ENCODE measurements at regions not wholly inside any gene's neighbourhood (a gene's known extent, or its start where the extent isn't known, plus 50 kb on each side); places are given as distances from the start of the nearest gene placed in this dataset.

DNA sequence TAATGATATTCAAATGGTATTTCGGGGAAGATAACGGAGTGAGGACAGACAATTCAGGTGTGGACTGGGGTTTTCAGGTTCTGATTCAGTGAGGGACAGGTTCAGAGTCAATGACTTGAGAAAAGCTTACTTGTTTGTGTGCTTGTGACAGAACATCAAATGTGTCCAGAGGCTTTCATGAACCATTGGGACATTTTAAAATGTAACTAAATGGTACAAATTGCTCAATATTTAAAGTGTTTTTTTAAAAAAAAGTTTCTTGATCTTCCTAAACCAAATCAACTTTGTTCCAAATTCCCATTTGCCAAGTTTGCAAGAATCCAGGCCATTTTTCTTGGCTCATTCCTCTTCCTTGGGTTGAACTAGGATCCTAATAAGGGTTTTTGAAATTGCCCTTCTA is 59.4 kb upstream of the BZW1 start:
- intact Hi-C loops (cut with DNase I, micrococcal nuclease) = no loop called here
- Mint-ChIP-seq H3K27ac (no peak overlapping the region), H3K4me1 (peaks cover 3% of the 10 kb centered on the region), H3K36me3 (ENCODE audit: low read depth) (no peaks in the 10 kb centered on the region), H3K9me3 (ENCODE audit: low read depth) (no peaks in the 10 kb centered on the region), H3K4me3 (no peak overlapping the region), H3K27me3 (peaks cover 12% of the 10 kb centered on the region)
- ATAC-seq (no peak), DNase-seq (no peak)
- CTCF ChIA-PET = interaction anchor here (0.7 to 1.8 kb wide), 4 partner anchors 11 to 82 kb away, joined by 3 to 4 read pairs (median 4); no protein-coding TSS in a partner anchor
- POLR2A ChIA-PET = no interaction called here

DNA sequence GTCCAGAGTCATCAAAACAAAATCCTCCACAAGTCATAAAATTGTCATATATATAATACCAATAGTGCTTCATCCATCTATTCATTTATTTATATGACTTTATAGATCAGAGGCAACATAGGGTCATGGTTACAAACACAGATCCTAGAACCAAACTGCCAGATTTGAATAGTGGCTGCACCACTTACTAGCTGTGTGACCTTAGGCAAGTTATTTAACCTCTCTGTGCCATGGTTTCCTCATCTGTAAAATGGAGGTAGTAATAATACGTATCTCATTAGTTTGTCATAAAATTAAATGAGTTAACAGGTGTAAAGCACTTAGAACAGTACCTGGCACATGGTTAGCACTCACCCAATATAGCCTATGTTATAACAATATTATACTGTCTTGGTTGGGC is 58.9 kb upstream of the BZW1 start:
- Mint-ChIP-seq H3K4me1 (peaks cover 3% of the 10 kb centered on the region), H3K36me3 (ENCODE audit: low read depth) (no peaks in the 10 kb centered on the region), H3K27ac (no peak overlapping the region), H3K4me3 (no peak overlapping the region), H3K27me3 (peaks cover 12% of the 10 kb centered on the region), H3K9me3 (ENCODE audit: low read depth) (no peaks in the 10 kb centered on the region)
- intact Hi-C loops (cut with DNase I, micrococcal nuclease) = no loop called here
- POLR2A ChIA-PET = no interaction called here
- ATAC-seq (no peak), DNase-seq (no peak)
- CTCF ChIA-PET = no interaction called here

DNA sequence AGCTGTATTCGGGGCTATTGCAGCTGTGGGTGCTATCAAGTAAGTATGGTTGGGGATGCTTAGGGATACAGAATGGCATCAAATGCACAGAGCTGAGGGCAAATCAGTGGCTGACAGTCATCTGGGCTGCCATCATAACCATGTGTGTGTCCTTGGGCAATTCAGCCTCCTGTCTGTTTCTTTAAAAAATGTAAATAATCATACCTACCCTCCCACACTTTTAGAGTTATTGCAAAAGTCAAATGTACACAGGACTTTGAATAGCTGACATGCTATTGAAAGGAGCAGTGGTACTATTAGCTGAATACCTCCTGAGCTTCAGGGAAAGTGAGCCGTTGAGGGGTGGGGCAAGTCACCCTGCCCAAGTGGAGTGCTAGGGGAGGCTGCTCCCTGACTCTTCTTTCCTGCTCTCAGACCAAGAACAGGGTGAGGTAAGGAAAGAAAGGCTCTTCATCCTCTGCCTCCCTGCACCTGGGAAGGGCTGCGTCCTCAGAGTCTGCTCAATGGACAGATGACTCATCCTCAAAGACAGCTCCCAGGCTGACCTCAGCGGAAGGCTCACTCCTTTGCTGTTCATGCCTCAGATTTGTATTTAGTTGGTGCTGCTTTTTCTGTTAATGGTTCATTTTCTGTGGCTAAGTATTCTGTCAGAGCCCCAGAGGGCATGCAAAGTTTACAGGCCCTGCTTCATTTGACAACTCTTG is 54.9 kb upstream of the BZW1 start:
- DNase-seq (no peak), ATAC-seq (no peak)
- Mint-ChIP-seq H3K4me1 (peaks cover 3% of the 10 kb centered on the region), H3K4me3 (no peak overlapping the region), H3K9me3 (ENCODE audit: low read depth) (no peaks in the 10 kb centered on the region), H3K27ac (no peak overlapping the region), H3K36me3 (ENCODE audit: low read depth) (no peaks in the 10 kb centered on the region), H3K27me3 (peaks cover 15% of the 10 kb centered on the region)
- POLR2A ChIA-PET = no interaction called here
- CTCF ChIA-PET = interaction anchor here (0.6 kb wide), 1 partner anchor 19 kb away, joined by 6 read pairs; no protein-coding TSS in a partner anchor
- intact Hi-C loops (cut with DNase I, micrococcal nuclease) = no loop called here

DNA sequence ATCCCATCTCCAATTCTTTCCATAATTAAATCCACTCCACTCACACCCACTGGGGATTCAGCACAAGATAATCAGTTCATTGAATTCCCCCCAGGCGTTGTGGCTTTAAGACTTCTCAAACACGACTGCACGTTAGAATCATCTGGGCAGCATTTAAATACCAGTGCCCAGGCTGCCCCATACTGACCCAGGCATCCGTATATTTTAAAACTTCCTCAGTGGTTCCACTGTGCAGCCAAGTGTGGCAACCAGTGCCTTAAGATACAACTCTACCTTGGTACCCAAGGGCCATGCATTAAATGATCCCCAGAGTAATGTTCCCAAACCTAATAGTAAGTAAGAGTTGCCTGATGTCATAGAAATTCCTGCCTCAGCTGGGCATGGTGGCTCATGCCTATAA is 54.3 kb upstream of the BZW1 start:
- ATAC-seq (no peak), DNase-seq (no peak)
- ChIA-PET POLR2A (no interaction called here), CTCF (no interaction called here)
- H3K36me3 Mint-ChIP-seq (ENCODE audit: low read depth) = no peaks in the 10 kb centered on the region
- intact Hi-C loops (cut with DNase I, micrococcal nuclease) = no loop called here
- H3K9me3 Mint-ChIP-seq (ENCODE audit: low read depth) = no peaks in the 10 kb centered on the region
- H3K27me3 Mint-ChIP-seq = peaks cover 11% of the 10 kb centered on the region
- no peak overlapping the region for H3K4me3 Mint-ChIP-seq
- H3K27ac Mint-ChIP-seq = no peak overlapping the region
- H3K4me1 Mint-ChIP-seq = peaks cover 3% of the 10 kb centered on the region

DNA sequence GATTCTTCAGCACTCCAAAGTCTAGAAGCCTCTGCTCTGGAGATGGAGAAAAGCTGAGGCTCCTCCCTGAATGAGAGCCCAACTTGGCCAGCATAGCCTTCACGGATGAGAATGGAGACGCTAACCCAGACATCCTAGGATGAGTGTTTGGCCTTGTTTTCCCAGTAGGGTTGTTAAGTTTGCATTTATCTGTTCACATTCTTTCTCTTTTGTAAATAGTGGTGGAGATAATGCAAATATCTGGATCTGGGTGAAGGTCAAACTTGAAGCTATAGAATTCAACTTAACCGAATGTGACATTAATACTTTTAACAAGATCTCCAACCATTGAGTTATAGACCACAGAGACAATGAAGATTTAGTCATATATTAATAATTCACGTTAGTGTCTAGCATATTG is 53.4 kb upstream of the BZW1 start:
- Mint-ChIP-seq H3K36me3 (ENCODE audit: low read depth) (no peaks in the 10 kb centered on the region), H3K4me1 (peaks cover 7% of the 10 kb centered on the region), H3K27ac (no peak overlapping the region), H3K4me3 (no peak overlapping the region), H3K9me3 (ENCODE audit: low read depth) (no peaks in the 10 kb centered on the region), H3K27me3 (peaks cover 11% of the 10 kb centered on the region)
- ChIA-PET CTCF (interaction anchor here (0.7 kb wide), 1 partner anchor 107 kb away, joined by 4 read pairs; no protein-coding TSS in a partner anchor), POLR2A (no interaction called here)
- ATAC-seq (no peak), DNase-seq (no peak)
- intact Hi-C loops (cut with DNase I, micrococcal nuclease) = no loop called here

DNA sequence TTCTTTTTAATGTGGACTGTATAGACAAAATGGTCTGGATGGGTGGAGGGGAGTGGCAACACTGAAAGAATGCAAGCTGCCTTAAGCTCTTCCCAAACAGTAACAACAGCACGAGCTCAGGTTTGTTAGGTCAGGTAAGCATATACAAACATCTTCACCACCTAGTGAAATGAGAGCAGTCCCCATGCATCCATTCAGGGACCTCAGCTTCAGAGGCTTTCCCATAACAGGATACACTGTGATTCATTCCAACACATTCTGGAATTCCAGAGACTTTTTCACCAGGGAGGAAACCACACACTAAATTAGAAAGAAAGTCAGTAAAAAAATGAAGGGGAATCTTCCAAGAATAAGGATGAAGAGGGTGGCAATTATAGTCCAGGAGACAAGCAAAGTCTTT is 50.4 kb upstream of the BZW1 start:
- peaks cover 4% of the 10 kb centered on the region for H3K27me3 Mint-ChIP-seq
- DNase-seq = no peak
- ChIA-PET CTCF (interaction anchor here (1.1 kb wide), 1 partner anchor 49 kb away, joined by 3 read pairs; no protein-coding TSS in a partner anchor), POLR2A (no interaction called here)
- no peak overlapping the region for H3K27ac Mint-ChIP-seq
- no peaks in the 10 kb centered on the region for H3K9me3 Mint-ChIP-seq (ENCODE audit: low read depth)
- no peak for ATAC-seq
- intact Hi-C loops (cut with DNase I, micrococcal nuclease) = no loop called here
- H3K36me3 Mint-ChIP-seq (ENCODE audit: low read depth) = no peaks in the 10 kb centered on the region
- H3K4me1 Mint-ChIP-seq = peaks cover 29% of the 10 kb centered on the region
- no peak overlapping the region for H3K4me3 Mint-ChIP-seq

All from activated CD4-positive, alpha-beta T cell treated with anti-CD3 and anti-CD28 coated beads for 36 hours (primary cell).